CD1c-positive myeloid dendritic cell (primary cell): ENCODE measurements at regions not wholly inside any gene's neighbourhood (a gene's known extent, or its start where the extent isn't known, plus 50 kb on each side); places are given as distances from the start of the nearest gene placed in this dataset.

Source experiments
- DNase-seq: peaks from one replicate; pipeline ENCODE4 v3.0.0-alpha.2; 2016; ENCODE audit errors: extremely low spot score

GRCh38 chr2:181149056-181149455 lies 168.7 kb downstream of the UBE2E3 start:
- no peak for DNase-seq

- DNase-seq: no peak
Observed at GRCh38 chr2:181152226-181152625, 171.8 kb downstream of the UBE2E3 start.

GRCh38 chr2:181152701-181153100 lies 172.3 kb downstream of the UBE2E3 start:
- DNase-seq: no peak

- no peak for DNase-seq
Observed at GRCh38 chr2:181153886-181154285, 173.5 kb downstream of the UBE2E3 start.

- DNase-seq: no peak
Observed at GRCh38 chr2:181157326-181157725, 176.9 kb downstream of the UBE2E3 start.

GRCh38 chr2:181158427-181158826 lies 178.0 kb downstream of the UBE2E3 start:
- DNase-seq: no peak

GRCh38 chr2:181161615-181162014 lies 181.2 kb downstream of the UBE2E3 start:
- no peak for DNase-seq

- DNase-seq: no peak
Observed at GRCh38 chr2:181163139-181163538, 182.7 kb downstream of the UBE2E3 start.

GRCh38 chr2:181163691-181164090 lies 183.3 kb downstream of the UBE2E3 start:
- no peak for DNase-seq

- DNase-seq: peak; percentile 45
Observed at GRCh38 chr2:181164699-181165098, 184.3 kb downstream of the UBE2E3 start.

GRCh38 chr2:181165199-181165868 lies 184.9 kb downstream of the UBE2E3 start:
- peak; percentile 10 for DNase-seq

- DNase-seq: no peak
Observed at GRCh38 chr2:181169503-181169902, 189.1 kb downstream of the UBE2E3 start.

GRCh38 chr2:181170256-181170655 lies 189.9 kb downstream of the UBE2E3 start:
- DNase-seq: no peak

- no peak for DNase-seq
Observed at GRCh38 chr2:181172676-181173075, 192.3 kb downstream of the UBE2E3 start.

- DNase-seq: no peak
Observed at GRCh38 chr2:181174611-181175580, 194.5 kb downstream of the UBE2E3 start.

- no peak for DNase-seq
Observed at GRCh38 chr2:181176540-181176939, 196.1 kb downstream of the UBE2E3 start.

GRCh38 chr2:181177376-181177775 lies 197.0 kb downstream of the UBE2E3 start:
- DNase-seq: no peak

- DNase-seq: no peak
Observed at GRCh38 chr2:181178130-181178529, 197.7 kb downstream of the UBE2E3 start.

- DNase-seq: peak; percentile 36
Observed at GRCh38 chr2:181178823-181179412, 198.5 kb downstream of the UBE2E3 start.

- peak; percentile 34 for DNase-seq
Observed at GRCh38 chr2:181183878-181184542, 203.6 kb downstream of the UBE2E3 start.

- peak; percentile 63 for DNase-seq
Observed at GRCh38 chr2:181185421-181185820, 205.0 kb downstream of the UBE2E3 start.

GRCh38 chr2:181185948-181186347 lies 205.5 kb downstream of the UBE2E3 start:
- DNase-seq: no peak
